ENCODE measurements at regions not wholly inside any gene's neighbourhood (a gene's known extent, or its start where the extent isn't known, plus 50 kb on each side); places are given as distances from the start of the nearest gene placed in this dataset.
"Not testable (repeated sequence)": the region's sequence is repeated elsewhere in the genome, so short reads cannot be mapped to it uniquely, and the experiment has no call there.

DNA sequence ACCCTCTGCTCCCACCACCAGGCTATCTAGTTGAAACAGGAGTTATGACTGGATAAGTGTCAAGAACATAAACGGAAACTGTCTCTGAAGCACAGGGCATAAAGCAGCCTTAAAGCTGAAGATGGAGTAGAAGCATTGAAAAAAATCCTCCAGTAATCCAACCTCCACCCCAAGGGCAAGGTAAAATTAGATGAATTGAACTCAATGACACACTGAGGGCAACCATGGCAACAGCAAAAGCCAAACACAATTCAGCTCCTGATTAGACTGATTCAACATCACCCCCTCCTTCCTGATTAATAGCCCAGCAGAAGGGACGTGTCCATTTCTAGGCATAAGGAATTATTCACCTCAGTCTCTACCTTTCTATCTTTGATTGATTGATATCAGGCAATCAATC lies 183.2 kb upstream of the MAP3K1 start:
- no peak for DNase-seq (ENCODE audit: low read depth in 4 of 4, low spot score in 2 of 4)

DNA sequence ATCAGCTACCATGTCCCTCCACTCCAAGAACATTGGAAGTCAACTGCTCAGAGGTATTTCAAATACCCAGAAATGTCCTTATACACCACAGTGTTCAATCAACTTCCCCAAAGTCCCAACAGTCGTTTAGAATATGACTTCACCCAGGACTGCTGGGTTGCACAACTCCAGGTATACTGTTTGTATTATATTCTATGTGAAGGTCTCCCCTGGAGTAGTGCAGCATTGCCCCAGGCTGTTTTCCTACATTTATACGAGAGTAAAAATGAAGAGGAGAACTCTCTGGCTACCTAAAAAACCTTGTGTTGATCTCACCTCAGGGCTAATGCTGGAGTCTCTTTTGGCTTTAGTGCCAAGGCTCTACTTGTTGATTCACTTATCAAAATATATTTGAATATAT lies 183.6 kb upstream of the MAP3K1 start:
- DNase-seq (ENCODE audit: low read depth in 4 of 4, low spot score in 2 of 4) = no peak

DNA sequence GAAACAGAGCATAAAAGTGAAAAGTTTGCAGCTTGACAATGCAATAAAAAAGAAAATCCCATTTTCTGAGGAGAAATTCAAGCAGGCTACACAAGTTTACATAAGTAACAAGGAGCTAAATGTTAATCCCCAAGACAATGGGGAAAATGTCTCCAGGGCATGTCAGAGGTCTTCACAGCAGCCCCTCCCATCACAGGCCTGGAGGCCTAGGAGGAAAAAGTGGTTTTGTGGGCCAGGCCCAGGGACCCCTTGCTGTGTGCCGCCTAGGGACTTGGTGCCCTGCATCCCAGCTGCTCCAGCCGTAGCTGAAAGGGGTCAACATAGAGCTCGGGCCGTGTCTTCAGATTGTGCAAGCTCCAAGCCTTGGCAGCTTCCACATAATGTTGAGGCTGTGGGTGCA lies 186.7 kb upstream of the MAP3K1 start:
- not testable (repeated sequence) for DNase-seq (ENCODE audit: low read depth in 4 of 4, low spot score in 2 of 4)

DNA sequence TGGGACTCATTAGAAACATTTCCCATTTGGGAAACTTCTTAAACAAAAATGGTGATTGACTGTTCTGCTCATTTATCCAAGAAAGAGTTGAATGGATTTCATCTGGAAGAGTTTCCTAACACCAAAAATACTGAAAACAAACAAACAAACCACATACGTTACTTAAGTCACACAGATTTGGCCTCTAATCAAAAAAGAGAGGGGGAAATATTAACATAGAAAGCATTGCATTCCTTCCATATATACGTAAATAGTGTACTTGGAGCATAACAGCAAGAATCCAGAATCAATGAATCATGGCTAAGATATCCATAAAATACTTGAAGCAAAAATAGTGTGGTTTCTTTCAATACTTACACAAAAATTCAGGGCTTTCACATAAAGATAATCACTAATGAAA lies 189.8 kb upstream of the MAP3K1 start:
- DNase-seq (ENCODE audit: low read depth in 4 of 4, low spot score in 2 of 4) = no peak

DNA sequence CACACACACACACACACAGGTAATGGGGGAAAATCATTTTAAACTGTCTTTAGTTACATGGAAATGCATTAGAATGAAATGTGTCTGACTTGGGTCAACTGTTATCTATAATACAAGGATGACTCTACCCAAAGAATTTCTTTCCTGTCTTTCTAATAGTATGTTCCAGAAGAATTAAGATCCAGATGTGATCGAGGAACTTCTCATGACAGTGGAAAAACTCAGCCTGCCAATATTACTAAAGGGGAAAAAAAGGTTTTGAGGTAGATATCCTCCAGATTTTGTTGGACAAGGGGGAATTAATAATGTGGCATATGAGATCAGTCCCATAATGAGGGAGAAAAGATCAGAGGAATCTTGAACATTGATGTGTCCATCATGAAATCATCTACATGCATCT lies 190.6 kb upstream of the MAP3K1 start:
- no peak for DNase-seq (ENCODE audit: low read depth in 4 of 4, low spot score in 2 of 4)

DNA sequence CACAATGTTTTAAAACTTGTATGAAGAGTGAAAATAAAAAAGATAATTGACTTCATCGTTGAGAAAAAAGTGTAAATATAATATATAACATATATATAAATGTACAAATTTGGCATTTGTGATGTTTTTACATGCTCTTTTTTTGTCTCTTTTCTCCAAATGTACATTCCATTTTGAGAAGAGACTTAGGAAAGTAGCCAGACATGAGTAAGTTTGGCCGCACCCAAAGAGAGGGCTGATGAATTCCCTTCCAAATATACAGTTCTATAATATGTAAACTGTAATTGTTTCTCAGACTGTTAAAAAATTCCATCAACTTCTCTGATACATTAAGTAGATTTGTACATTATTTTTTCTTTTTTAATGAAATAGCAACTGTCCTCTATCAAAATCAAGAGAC lies 193.2 kb upstream of the MAP3K1 start:
- DNase-seq (ENCODE audit: low read depth in 4 of 4, low spot score in 2 of 4) = no peak

DNA sequence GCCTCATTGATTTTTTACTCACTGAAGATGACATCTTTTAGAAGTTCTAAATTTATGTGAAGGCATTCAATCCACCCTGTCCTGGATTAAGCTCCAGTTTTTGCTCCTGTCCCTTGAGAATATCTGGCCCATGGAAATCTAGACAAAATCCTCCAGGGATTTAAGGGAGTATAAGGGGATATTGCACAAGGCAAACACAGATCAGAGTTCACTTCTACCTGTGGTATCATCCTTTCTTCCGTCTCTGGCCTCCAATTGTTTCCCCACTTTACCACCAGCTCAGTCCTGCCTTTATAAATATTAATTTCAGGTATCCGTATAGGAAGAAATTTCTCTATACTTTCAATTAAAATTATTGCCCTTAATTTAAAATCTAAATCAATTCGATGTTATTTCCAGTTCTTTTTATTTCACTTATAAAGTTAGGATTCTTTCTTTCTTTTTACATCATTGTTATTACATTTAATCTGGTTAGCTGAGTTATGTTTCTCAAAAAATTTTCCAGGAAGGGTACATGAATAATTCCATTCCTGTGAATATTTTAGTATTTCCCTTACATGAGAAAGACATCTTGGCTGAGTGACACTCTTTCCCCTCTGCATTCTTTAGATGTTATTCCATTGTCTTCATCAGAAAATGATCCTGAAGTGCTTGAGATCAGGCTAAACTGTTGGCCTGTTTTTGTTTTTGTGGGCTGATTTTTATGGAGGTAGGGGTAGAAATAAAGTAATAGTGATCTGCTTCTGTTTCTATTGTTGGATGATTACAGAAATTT lies 194.3 kb upstream of the MAP3K1 start:
- DNase-seq (ENCODE audit: low read depth in 4 of 4, low spot score in 2 of 4) = no peak

DNA sequence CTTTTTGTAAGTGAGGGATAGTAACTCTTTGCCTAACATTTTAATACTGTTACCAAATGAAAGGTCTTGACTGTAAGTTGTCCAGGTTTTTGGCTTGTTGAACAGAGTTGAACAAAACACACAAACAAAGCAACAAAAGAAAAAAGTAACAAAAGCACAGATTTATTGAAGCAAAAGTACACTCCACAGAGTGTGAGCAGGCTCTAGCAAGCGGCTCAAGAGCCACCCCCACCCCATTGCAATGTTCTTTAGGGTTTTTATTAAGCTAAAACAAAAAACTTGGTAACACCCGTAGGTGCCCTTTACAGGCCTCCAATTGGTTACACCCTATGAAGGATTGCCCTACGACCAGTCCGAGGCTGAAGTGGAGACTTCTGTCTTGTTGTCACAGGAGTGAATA lies 197.4 kb upstream of the MAP3K1 start:
- no peak for DNase-seq (ENCODE audit: low read depth in 4 of 4, low spot score in 2 of 4)

DNA sequence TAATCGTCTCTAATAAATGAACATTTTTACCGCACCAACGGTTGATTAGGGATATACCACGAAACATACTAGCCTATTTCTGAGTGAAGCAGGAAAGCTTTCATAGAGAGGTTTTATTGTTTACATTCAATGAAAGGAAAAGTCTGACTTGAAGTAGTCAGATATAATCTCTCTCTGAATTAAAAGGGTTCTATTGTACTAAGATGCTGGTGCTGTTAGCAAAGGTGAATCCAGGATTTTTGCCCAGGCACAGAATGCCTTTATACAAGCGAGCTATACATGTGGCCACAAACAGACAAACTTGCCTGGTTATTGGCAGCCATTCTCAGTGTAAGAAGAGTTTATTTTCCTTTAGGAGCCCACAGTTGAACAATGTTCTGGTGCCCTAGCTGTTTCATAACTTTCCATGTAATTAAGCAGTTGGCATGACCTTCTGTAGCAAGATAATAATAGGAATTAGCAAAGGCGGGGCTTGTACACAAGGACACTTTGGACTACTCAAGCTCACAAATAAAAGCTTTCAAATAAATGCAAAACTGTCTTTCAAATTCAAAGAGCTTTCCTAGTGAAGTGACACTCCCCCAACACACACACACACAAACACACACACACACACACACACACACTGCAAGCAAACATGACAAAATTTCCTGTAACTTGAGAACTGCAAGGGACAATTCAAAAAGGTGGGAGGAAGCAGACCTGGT lies 198.7 kb upstream of the MAP3K1 start:
- DNase-seq (ENCODE audit: low read depth in 4 of 4, low spot score in 2 of 4) = no peak

DNA sequence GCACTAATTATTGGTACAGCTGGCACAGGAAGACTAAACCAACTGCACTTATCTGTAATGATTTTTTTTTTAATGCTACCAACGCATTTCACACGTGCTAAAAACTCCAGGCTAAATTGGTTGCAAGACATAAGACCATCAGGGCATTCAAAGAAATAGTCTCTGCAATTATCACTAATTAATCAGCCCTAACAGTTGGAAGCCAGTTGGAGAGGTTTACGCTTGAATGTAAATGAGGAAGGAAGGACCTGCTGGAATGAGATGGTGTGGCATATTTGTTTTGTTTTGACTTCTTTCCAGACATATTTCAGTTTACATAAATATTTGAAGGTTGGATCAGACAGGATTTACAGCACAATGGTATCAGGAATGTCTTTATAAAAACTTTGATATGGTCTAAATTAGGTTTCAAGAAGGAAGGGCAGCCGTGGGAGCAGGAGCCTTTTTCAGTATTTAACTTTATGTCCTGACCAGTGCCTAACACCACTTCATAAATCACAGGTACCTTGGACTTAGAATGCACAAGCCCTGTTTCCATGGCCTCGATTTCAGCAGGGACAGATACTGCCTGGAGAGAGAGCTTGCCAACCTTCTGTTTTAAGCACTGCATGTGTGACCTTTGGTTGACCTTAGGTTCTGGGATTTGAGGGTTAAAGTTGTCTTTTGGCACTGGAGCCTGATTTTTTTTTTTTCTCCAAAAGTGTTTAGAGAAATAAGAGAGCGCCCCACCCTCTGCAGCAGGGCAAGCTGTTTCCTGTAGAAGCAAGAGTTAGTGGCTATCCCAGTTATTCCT lies 199.8 kb upstream of the MAP3K1 start:
- DNase-seq (ENCODE audit: low read depth in 4 of 4, low spot score in 2 of 4) = peak in 1 of 4 donors; percentile 55

DNA sequence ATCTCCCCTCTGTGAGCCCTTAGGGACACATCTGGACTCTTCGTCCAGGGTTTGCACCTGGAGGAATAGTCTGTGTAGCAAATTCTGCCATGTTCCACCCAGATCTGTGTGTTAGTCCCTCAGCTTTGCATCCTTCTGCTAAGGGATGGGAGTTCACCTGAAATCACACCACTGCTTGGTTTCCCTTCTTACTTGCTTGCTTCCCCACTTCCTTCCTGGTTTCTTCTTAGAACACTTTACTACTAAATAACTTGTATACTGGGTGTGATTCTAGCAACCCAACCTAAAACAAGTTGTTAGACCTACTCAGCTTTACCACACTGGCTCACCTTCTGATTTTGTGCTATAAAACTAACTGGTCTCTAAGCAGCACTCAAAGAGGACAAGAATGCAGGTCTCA lies 202.6 kb upstream of the MAP3K1 start:
- DNase-seq (ENCODE audit: low read depth in 4 of 4, low spot score in 2 of 4) = no peak

DNA sequence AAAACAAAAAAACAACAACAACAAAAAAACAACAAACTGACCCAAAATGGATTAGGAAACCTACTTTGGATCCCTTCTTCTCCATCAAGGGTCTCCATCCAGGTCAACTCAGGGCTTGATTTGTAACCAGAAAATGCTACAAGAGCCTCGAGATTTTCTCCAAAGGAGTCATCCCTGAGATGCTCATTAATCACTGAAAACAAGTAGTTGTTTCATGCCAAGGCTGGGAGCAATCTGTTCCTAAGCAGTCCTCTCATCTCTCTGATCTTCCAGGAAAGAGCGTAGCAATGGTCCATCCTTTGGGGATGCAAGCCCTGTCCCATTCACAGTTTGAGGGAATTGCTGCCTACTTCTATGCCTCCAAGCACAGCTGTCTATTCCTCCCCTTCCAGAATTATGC lies 203.0 kb upstream of the MAP3K1 start:
- DNase-seq (ENCODE audit: low read depth in 4 of 4, low spot score in 2 of 4) = no peak

DNA sequence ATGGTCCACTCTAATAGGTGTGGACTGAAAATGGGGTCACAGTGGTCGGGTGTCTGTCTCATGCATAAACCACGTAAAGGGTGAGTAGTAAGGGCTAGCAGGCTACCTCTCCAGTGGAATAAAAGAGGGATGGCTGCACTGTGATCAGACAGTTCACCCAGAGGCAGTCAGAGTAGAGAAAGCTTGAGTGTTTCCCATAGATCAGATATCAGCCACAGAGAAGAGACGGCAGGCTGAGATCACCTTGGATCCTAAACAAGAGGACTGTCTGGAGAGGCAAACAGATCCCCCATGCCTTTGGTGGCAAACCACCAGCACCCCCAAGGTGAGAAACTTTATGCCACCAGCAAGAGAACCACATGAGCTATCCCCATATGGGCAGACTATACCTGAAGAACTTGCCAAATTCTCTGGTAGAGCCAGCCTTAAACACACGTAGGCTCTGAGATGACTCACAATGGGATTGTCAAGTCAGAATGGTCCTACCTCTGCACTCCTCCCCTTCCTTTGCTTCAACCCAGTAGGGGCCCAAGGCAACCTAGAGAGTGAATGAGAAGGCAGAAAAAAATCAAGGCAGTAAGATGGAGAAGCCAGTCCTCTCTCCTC lies 205.2 kb upstream of the MAP3K1 start:
- DNase-seq (ENCODE audit: low read depth in 4 of 4, low spot score in 2 of 4) = no peak

DNA sequence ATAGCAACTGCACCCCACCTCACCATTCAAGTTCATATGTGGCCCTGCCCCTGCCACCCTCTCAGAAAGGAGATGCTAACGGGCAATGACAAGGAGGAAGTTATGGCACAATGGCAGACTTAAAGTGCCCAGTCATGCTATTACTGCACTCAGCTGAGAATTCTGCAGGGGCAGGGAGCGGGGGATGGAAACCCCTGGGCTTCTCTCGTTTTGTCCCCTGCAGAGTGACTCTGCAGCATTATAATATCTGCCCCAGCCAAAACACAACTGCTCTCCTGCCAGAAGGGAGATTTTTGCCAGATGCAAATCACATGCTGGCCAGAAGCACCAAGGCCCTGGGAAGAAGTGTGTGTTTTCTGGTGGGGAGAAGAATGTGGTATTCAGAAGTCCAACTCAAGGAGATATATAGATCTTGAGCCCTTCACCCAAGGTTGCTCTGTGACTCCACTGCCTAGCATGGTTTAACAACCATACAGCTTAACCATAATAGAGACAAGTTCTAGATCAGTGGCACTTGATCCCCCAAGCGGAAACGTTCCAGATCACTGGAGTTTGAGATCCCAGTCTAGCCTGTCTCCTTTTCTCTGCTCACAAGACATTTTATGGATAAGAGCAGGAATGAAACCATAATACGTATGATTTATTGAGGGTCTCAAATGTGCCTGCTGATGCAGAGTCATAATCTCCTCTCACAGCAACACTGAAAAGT lies 207.0 kb upstream of the MAP3K1 start:
- no peak for DNase-seq (ENCODE audit: low read depth in 4 of 4, low spot score in 2 of 4)

DNA sequence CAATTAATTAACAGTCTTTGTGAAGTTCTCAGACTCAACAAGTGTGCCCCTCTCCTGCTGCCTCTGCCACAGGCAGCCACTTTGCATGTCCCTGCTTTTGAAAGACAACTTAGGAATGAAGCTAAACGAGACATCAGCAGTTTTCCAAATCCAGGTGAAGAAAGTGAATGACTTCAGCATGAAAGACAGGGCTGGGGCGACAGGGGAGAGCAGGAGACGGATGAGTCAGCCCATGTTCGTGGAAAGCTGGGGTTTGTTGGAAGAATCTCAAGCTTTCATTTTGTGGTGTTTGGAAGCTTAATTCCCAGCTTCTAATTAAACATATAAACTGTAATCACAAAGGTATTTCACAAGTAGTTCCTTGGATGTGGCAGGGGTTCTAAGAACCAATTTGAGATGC lies 207.8 kb upstream of the MAP3K1 start:
- no peak for DNase-seq (ENCODE audit: low read depth in 4 of 4, low spot score in 2 of 4)

DNA sequence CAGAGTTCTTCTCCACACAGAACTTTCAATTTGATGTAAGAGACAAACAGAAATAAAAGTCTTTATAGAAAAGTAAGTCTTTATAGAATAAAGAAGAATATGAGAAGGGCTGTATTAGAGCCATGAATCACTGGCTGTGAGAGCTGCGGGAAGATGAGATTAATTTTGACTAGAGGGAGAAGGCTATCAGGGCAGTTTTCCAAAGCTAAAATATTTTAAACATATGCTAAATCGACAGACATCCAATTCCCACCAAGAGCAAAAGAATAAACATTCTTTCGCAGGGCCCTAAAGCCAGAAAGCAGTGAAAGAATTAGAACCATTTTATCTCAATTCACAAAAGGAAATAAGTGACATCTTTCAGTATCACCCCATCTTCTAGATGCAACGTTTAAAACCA lies 208.3 kb upstream of the MAP3K1 start:
- no peak for DNase-seq (ENCODE audit: low read depth in 4 of 4, low spot score in 2 of 4)

DNA sequence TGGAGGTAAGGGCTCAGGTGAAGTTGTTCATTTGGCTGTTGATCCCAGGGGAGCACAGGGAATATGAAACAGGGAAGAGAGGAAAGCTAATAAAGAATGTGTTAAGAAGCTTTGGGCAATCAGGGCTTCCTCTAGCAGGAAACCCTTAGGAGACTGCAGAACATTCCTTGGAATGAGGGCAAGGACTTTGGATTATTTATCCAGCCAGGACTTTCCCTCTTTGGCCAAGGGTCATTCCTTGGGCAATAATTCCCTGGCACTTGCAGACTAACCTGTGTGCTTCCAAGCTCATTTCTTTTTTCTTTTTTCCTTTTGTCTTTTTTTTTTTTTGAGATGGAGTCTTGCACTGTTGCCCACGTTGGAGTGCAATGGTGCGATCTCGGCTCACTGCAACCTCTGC lies 209.2 kb upstream of the MAP3K1 start:
- DNase-seq (ENCODE audit: low read depth in 4 of 4, low spot score in 2 of 4) = no peak

DNA sequence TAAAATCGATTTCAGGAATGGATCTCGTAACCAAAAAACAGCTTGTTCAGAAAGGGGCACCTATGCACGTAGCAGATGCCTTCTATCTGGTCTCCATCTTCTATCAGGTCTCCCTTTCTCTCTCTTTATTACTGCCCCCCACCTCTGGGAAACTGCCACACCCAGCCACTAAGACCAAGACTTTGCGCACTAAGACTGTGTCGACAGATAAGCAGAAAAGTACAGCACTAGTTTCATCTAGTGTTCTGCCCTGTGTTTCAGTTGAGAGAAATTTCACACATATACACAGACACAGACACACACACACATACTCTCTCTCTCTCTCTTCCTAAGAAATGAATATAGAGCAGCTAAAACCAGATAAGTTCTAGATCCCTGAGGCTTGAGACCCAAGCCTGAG lies 210.1 kb upstream of the MAP3K1 start:
- no peak for DNase-seq (ENCODE audit: low read depth in 4 of 4, low spot score in 2 of 4)

DNA sequence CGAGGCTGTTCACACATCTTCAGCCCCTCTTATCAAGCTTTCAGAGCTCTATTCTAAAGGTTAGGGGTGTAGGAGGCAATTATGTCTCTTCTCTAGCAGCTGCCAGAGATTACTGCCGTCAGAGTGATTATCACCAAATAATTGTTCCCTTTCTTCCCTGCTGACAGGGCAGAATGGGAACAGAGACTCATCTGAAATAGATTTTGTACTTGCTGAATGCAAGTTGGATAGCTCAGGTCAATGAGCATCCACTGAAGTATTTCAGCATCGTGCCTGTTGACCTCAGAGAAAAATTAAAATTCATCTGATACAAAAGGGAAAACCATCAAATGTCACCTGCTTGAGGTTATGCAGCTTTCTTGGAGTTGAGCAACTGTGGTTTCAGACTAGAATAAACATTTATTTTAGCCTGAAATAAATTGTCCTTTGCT lies 213.7 kb upstream of the MAP3K1 start:
- no peak for DNase-seq (ENCODE audit: low read depth in 4 of 4, low spot score in 2 of 4)

DNA sequence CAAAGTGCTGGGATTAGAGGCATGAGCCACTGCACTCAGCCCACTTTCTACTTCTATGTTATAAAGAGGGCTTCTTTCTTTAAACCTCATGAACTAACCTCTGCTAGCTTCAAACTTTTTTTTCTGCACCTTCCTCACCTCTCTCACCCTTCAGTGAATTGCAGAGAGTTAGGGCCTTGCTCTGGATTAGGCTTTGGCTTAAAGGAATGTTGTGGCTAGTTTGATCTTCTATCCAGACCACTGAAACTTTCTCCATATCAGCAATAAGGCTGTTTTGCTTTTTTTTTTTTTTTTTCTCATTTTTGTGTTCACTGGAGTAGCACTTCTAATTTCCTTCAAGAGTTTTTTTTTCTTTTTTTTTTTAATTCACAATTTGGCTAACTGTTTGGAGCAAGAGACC lies 216.4 kb upstream of the MAP3K1 start:
- no peak for DNase-seq (ENCODE audit: low read depth in 4 of 4, low spot score in 2 of 4)

DNA sequence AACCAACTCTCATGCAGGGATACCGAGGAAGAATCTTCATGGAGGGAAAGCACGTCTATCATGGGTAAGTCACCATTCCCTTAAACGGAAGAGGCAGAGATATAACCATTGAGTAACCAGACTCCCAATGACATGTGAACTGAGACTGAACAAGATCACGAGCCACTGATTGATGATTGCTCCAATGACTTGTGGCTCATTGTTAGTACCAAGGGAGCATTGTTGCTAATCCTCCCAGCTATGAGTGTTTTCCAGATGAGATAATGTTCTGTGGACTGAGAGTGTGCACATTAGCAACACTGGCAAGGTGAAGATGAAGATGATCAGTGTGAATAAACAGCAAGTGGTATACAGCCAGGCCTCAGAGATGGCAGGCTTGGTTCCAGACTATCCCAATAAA lies 219.2 kb upstream of the MAP3K1 start:
- DNase-seq (ENCODE audit: low read depth in 4 of 4, low spot score in 2 of 4) = no peak

All from left renal cortex interstitium (tissue), 4 donors.